ENCODE measurements at regions not wholly inside any gene's neighbourhood (a gene's known extent, or its start where the extent isn't known, plus 50 kb on each side); places are given as distances from the start of the nearest gene placed in this dataset.

DNA sequence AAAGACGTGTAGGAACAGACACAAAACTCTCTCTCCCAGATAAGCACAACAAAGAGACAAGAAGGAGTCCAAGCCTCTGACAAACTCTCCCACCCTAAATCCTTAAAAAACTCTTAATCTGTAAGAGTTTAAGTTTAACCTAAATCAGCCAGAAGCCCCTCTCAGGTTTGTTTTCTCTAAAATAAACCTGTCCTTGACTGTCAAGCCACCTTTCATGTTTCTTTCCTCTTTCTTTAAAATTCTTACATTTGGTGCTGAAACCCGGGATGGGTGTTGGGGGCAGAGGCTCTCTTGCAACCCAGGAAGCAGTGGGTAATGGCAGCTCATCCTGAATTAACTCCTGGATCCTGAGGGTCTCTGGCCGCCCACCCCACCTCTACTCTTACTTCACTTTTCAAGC lies 107.8 kb upstream of the TENT5D start:
- TF ChIP-seq CTCF (IDR thresholded peaks at IDR 0.05) (no peak), POLR2A (IDR thresholded peaks at IDR 0.05) (no peak)

Data from testis (tissue), 2 donors.